ENCODE measurements at regions not wholly inside any gene's neighbourhood (a gene's known extent, or its start where the extent isn't known, plus 50 kb on each side); places are given as distances from the start of the nearest gene placed in this dataset.

DNA sequence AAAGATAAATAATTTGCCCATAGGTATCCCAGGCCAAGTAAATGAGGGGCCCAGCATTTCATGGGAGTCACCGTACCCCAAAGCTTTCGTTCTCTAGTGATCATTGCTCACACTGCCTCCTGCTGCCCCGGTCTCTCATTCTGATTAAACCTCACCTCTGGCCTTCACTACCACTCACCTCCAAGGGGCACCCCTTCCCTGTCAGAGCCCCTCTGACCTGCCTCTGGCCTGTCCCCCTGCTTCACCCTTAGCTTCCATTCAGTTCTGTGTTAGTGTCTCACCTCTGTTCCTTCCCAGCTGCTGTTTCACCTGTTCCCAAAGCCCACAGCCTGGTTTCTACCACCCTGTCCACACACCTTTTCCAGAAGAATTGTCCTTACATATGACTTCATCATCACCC lies 150.3 kb upstream of the E2F8 start:
- H3K9me3 ChIP-seq (replicated peaks), result peaks cover 3% of the 10 kb centered on the region
- TF ChIP-seq, protein P1, sequence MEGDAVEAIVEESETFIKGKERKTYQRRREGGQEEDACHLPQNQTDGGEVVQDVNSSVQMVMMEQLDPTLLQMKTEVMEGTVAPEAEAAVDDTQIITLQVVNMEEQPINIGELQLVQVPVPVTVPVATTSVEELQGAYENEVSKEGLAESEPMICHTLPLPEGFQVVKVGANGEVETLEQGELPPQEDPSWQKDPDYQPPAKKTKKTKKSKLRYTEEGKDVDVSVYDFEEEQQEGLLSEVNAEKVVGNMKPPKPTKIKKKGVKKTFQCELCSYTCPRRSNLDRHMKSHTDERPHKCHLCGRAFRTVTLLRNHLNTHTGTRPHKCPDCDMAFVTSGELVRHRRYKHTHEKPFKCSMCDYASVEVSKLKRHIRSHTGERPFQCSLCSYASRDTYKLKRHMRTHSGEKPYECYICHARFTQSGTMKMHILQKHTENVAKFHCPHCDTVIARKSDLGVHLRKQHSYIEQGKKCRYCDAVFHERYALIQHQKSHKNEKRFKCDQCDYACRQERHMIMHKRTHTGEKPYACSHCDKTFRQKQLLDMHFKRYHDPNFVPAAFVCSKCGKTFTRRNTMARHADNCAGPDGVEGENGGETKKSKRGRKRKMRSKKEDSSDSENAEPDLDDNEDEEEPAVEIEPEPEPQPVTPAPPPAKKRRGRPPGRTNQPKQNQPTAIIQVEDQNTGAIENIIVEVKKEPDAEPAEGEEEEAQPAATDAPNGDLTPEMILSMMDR (IDR thresholded peaks at IDR 0.05; ENCODE audit: borderline replicate concordance), result no peak
- H3K27ac ChIP-seq (replicated peaks), result no peak overlapping the region
- intact Hi-C loops (cut with micrococcal nuclease), result no loop called here
- no peak for DNase-seq
- no peaks in the 10 kb centered on the region for H3K27me3 ChIP-seq (ENCODE audit: low read depth)
- H3K4me3 ChIP-seq, result no peak overlapping the region
- no peaks in the 10 kb centered on the region for H3K4me1 ChIP-seq
- no peaks in the 10 kb centered on the region for H3K36me3 ChIP-seq

GRCh38 chr11:19389787-19390303 lies 149.1 kb upstream of the E2F8 start:
- TF ChIP-seq, protein P1 (IDR thresholded peaks at IDR 0.05; ENCODE audit: borderline replicate concordance), result no peak
- H3K4me3 ChIP-seq, result no peak overlapping the region
- no peaks in the 10 kb centered on the region for H3K36me3 ChIP-seq
- peaks cover 3% of the 10 kb centered on the region for H3K9me3 ChIP-seq (replicated peaks)
- no peak for DNase-seq
- H3K27ac ChIP-seq (replicated peaks), result no peak overlapping the region
- no peaks in the 10 kb centered on the region for H3K27me3 ChIP-seq (ENCODE audit: low read depth)
- intact Hi-C loops (cut with micrococcal nuclease), result no loop called here
- H3K4me1 ChIP-seq, result no peaks in the 10 kb centered on the region

DNA sequence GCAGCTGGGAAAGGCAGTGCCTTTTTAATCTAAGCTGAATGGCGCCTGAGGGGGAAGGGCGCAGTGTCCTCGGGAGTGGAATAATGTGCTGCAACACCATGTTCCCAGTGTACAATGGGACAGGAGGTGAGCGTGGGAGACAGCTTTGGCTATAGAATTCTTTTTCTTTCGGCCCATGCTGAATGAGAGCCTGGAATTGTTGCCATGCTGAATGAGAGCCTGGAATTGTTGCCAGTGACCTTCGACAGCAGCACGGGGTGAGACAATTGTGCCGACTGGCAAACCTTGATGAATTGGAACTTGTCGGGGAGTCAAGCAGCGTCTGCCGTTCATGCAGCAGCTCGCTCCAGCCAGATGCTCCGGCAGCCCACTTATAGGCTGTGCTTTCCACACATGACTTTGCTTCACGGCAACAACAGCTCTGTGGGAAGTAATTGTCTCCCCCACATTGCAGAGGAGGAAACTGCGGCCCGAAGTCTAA lies 141.4 kb upstream of the E2F8 start:
- Histone ChIP-seq H3K9me3 (replicated peaks) (no peaks in the 10 kb centered on the region), H3K4me3 (no peak overlapping the region), H3K36me3 (no peaks in the 10 kb centered on the region), H3K27me3 (ENCODE audit: low read depth) (no peaks in the 10 kb centered on the region), H3K4me1 (peaks cover 5% of the 10 kb centered on the region), H3K27ac (replicated peaks) (no peak overlapping the region)
- TF ChIP-seq, protein P1 (IDR thresholded peaks at IDR 0.05; ENCODE audit: borderline replicate concordance), result no peak
- intact Hi-C loops (cut with micrococcal nuclease), result no loop called here
- DNase-seq, result no peak

DNA sequence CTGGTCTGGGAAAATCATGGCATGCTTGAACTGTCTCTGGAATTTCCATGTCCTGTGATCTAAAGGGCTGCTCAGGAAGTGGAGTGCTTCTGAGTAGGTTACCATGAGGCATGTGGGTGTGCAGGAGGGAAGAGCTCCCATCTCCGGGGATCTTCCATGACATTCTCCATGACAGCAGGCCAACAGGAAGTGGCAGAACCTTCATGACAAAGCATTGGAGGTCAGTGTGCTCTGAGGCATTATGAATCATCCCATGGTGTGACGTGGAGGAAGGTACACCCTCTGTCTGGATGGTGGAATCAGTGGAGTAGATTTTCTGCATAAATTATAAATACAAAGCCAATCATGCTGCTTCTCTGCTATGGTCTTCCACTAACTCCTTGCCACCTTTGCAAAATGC lies 139.6 kb upstream of the E2F8 start:
- no peak for DNase-seq
- intact Hi-C loops (cut with micrococcal nuclease), result no loop called here
- H3K4me1 ChIP-seq, result peaks cover 5% of the 10 kb centered on the region
- H3K36me3 ChIP-seq, result no peaks in the 10 kb centered on the region
- TF ChIP-seq, protein P1 (IDR thresholded peaks at IDR 0.05; ENCODE audit: borderline replicate concordance), result no peak
- no peak overlapping the region for H3K27ac ChIP-seq (replicated peaks)
- no peak overlapping the region for H3K4me3 ChIP-seq
- H3K27me3 ChIP-seq (ENCODE audit: low read depth), result no peaks in the 10 kb centered on the region
- no peaks in the 10 kb centered on the region for H3K9me3 ChIP-seq (replicated peaks)

DNA sequence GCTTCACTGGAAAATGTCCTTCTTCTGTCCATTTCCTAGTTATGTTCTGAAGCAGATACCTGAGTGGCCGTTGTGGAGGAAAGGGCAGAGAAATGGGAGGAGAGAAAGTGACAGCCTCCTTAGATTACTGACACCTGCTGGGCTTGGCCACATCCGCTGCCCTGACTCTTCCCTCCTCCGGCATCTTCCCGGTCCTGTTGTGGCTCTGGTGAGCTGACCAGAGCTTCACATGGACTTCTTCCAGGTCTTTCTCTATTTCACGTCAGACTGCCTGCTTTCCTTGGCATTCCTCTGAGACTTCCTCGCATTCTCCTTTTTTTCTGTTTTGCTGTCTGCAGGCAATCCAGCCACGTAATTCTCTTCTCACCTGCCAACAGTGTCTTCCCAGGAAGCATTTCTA lies 138.7 kb upstream of the E2F8 start:
- TF ChIP-seq, protein P1 (IDR thresholded peaks at IDR 0.05; ENCODE audit: borderline replicate concordance), result no peak
- no peaks in the 10 kb centered on the region for H3K27me3 ChIP-seq (ENCODE audit: low read depth)
- no peak overlapping the region for H3K27ac ChIP-seq (replicated peaks)
- intact Hi-C loops (cut with micrococcal nuclease), result no loop called here
- peaks cover 5% of the 10 kb centered on the region for H3K4me1 ChIP-seq
- no peak for DNase-seq
- H3K36me3 ChIP-seq, result no peaks in the 10 kb centered on the region
- H3K9me3 ChIP-seq (replicated peaks), result no peaks in the 10 kb centered on the region
- H3K4me3 ChIP-seq, result no peak overlapping the region
